ES-I3 (cell line): ENCODE measurements at regions not wholly inside any gene's neighbourhood (a gene's known extent, or its start where the extent isn't known, plus 50 kb on each side); places are given as distances from the start of the nearest gene placed in this dataset.

ENCODE experiments used
- H3K36me3 ChIP-seq: 2 replicates; pipeline ENCODE4 v1.6.1; 2013; ENCODE audit warnings: mild to moderate bottlenecking, low read length, control low read depth, moderate library complexity; ENCODE audit not compliant: insufficient read depth
- H3K4me1 ChIP-seq: 2 replicates; pipeline ENCODE4 v1.6.1; 2013; ENCODE audit warnings: mild to moderate bottlenecking, control low read depth, low read length; ENCODE audit not compliant: insufficient read depth
- H3K9ac ChIP-seq: 2 replicates; pipeline ENCODE4 v1.6.1; 2013; ENCODE audit warnings: low read depth, mild to moderate bottlenecking, low read length, moderate library complexity
- H3K9me3 ChIP-seq: 2 replicates; pipeline ENCODE4 v1.6.1; 2013; ENCODE audit warnings: mild to moderate bottlenecking, low read length, moderate library complexity; ENCODE audit not compliant: control insufficient read depth, insufficient read depth

DNA sequence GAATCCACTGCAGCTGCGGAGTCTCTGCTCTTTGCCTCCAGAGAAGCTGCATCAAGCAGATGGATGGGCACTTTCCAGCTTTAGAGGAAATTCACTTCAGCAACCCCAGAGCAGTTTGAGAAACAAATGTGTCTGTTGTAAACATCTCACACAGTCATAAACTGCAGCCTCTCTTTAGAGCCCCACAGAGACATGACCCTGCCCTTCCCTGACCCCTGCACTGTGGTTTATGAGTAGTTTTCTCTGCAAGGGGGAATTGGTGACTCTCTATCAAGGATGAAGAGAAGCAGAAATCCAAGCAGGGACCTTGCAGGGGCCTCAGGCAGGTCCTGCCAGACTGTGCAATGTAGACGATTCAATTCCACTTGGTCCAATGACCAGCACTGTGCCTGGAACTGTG is 160.2 kb downstream of the SH2D4B start:
- Histone ChIP-seq H3K9me3 (no peaks in the 10 kb centered on the region), H3K36me3 (no peaks in the 10 kb centered on the region), H3K9ac (no peak overlapping the region), H3K4me1 (no peaks in the 10 kb centered on the region)

DNA sequence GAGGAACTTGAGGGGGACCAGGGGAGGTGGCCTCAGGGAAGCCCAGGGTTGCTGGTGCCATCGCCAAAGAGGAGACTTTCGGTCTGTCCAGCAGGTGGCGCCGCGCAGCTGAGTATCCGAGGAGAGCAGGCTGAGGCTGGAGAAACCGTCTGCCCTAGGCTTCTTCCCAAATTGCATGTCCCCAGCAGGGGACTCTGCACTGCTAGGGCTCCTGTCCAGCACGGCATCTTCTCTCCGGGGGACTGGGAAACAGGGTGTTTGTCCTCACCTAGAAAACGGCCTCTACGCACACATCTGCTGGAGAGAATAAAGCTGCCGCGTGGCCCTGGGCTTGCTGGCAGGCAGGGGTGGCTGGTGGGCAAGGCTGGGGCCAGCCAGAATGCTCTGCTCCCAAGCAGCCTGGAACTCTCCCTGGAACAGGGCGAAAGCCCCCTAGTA is 161.9 kb downstream of the SH2D4B start:
- Histone ChIP-seq H3K36me3 (no peaks in the 10 kb centered on the region), H3K4me1 (no peaks in the 10 kb centered on the region), H3K9me3 (no peaks in the 10 kb centered on the region), H3K9ac (no peak overlapping the region)

DNA sequence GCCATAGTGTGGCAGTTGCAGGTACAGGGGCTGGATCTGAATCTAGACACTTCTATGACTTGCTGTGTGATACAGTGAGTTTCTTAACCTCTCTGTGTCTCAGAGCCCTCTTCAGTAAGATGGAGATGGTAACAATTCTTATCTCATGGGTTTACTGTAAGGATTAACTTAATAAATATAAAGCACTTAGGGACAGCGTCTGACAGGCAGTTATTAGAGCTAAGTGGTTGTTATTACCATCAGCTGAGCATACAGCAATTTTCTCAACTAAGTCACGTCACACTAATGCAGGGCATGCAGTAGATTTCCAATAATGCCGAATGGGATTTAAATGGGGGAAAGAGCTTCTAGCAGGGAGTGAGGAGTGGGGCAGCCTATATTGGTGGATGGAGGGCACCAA is 162.6 kb downstream of the SH2D4B start:
- no peaks in the 10 kb centered on the region for H3K36me3 ChIP-seq
- H3K9ac ChIP-seq = no peak overlapping the region
- no peaks in the 10 kb centered on the region for H3K9me3 ChIP-seq
- H3K4me1 ChIP-seq = no peaks in the 10 kb centered on the region

DNA sequence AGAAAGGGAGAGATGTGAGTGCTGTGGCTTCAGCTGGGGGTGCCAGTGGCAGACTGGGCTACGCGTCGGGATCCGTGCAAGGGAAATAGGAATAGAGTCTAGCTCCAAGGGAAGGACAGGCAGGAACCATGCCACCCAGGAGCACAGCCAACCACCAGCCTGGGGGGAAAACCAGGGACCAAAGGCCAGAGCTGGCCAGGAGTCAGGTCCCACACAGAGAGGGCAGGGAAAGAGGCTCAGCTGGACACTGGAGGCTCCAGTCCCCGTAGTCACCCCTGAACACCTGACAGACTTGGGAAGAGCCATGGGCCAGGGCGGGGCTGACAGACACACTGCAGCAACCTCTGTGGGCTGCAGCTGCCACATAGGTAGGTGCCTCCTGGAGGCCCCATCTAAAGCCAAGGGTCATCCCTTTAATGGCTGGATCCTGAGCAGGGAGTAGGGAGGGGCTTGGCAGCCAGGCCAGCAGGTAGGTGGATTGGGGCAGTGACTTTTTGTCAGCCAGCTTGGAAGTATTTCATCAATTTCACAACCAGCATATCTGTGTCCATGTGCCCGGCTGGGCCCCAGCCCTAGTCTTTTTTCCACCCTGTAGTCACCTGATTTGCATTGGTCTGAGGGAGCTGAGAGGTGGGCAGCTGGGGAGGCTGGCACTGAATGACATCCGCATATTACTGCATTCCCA is 163.2 kb downstream of the SH2D4B start:
- H3K9ac ChIP-seq = no peak overlapping the region
- H3K4me1 ChIP-seq = no peaks in the 10 kb centered on the region
- H3K36me3 ChIP-seq = no peaks in the 10 kb centered on the region
- H3K9me3 ChIP-seq = no peaks in the 10 kb centered on the region

DNA sequence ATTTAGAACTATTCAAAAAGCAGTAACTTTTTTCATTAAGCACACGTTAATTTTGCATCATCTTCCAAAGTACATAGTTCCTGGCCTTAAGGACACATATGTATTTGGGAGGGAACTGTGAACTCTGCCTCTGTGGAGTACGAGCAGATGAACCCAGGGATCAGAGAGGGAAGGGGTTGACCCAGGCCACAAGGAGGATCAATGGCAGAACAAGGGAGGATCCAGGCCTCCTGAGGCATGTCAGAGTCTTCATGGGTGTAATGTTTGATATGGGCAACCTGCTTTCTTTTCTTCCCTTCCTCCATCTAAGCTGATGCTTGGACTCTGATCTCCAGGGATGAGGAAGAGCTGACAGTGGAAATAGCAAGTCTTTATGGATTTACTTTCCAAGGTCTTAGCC is 164.0 kb downstream of the SH2D4B start:
- Histone ChIP-seq H3K9ac (no peak overlapping the region), H3K9me3 (no peaks in the 10 kb centered on the region), H3K36me3 (no peaks in the 10 kb centered on the region), H3K4me1 (no peaks in the 10 kb centered on the region)

DNA sequence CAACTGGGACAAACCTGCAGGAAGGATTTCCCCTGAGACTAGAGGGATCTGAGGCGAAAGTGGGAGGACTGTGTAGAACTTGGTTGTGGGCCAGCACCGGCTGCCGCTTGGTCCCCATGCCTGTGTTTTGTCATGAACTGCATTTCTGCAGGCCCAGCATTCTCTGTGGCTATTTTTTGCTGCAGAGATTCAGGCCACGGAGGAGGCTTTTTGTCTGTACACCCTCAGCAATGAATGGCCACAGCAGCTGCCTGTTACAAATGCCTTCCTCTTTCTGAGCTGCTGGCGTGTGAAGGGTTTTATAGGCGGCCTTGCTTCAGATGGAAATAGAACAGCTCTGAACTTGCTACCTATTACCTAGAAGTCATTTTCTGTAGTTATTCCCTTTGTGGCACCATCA is 164.4 kb downstream of the SH2D4B start:
- H3K36me3 ChIP-seq = no peaks in the 10 kb centered on the region
- no peak overlapping the region for H3K9ac ChIP-seq
- no peaks in the 10 kb centered on the region for H3K4me1 ChIP-seq
- no peaks in the 10 kb centered on the region for H3K9me3 ChIP-seq

DNA sequence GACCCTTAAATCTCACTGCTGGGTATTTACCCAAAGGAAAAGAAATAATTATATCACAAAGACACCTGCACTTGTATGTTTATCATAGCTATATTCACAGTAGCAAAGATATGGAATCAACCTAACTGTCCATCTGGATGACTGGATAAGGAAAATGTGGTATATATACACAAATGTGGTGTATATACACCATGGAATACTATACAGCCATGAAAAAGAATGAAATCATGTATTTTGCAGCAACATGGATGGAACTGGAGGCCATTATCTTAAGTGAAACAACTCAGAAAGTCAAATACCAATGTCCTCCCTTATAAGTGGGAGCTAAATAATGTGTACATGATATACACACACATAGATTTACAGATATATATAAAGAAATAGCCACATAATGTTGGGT is 168.2 kb downstream of the SH2D4B start:
- Histone ChIP-seq H3K9ac (no peak overlapping the region), H3K36me3 (no peaks in the 10 kb centered on the region), H3K9me3 (no peaks in the 10 kb centered on the region), H3K4me1 (peaks cover 3% of the 10 kb centered on the region; the same call in 1 of the 2 replicates)

DNA sequence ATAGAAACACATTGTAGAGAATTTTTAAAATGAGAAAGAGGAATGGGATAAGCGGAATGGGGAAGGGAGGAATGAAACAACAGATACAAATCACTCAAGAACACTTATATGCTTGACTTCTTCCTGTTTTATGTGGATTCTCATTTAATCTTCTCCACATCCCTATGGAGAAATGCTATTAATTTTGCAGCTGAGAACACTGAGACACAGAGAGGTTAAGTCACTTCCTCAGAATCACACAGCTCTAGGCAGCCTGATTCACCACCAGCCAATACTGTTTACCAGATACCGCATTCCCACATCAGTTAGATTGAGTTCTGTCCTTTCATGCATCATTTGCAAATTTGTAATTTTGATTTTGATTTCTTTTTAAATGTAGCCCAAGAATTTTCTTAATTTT is 170.5 kb downstream of the SH2D4B start:
- H3K9ac ChIP-seq = no peak overlapping the region
- no peaks in the 10 kb centered on the region for H3K36me3 ChIP-seq
- H3K9me3 ChIP-seq = no peaks in the 10 kb centered on the region
- H3K4me1 ChIP-seq = peaks cover 3% of the 10 kb centered on the region; the same call in 1 of the 2 replicates

DNA sequence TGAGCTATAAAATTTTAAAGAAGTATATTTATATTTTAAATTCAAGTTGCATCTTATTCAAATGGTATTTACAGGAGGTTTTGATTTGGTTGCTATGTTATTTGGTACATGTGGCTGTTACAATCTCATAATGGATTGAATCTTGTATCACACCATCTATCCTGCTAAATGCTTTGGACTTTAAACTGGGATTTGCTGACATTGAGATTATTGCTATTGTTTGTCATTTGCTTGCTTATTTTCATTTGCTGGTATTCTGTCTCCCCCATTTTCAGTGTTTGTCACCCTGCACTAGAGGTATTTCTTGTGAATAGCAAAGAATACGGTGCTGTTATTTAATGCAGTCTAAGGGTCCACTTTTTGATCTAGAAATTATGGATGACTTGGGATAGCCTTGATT is 171.1 kb downstream of the SH2D4B start:
- Histone ChIP-seq H3K36me3 (no peaks in the 10 kb centered on the region), H3K9me3 (no peaks in the 10 kb centered on the region), H3K4me1 (peaks cover 3% of the 10 kb centered on the region; the same call in 1 of the 2 replicates), H3K9ac (no peak overlapping the region)

DNA sequence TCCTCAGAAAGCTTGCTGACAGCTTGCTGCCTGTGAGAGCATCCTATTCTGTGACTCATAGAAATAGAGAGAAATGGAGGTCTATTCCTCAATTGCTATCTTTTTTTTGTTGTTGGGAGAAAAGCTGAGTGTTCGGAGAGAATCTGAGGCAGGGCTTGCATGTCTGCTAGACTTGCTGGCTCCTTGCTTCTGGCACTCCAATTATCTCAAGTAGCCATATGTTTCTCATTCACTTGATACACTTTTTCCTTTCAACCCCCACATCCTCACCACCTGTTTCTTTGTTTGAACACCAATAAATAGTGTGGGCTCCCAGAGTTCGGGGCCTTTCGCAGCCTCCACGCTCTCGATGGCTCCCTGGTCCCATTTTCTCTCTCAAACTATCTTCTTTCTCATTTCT is 172.2 kb downstream of the SH2D4B start:
- Histone ChIP-seq H3K36me3 (no peaks in the 10 kb centered on the region), H3K9me3 (no peaks in the 10 kb centered on the region), H3K4me1 (peaks cover 7% of the 10 kb centered on the region; the same call in 1 of the 2 replicates), H3K9ac (no peak overlapping the region)

DNA sequence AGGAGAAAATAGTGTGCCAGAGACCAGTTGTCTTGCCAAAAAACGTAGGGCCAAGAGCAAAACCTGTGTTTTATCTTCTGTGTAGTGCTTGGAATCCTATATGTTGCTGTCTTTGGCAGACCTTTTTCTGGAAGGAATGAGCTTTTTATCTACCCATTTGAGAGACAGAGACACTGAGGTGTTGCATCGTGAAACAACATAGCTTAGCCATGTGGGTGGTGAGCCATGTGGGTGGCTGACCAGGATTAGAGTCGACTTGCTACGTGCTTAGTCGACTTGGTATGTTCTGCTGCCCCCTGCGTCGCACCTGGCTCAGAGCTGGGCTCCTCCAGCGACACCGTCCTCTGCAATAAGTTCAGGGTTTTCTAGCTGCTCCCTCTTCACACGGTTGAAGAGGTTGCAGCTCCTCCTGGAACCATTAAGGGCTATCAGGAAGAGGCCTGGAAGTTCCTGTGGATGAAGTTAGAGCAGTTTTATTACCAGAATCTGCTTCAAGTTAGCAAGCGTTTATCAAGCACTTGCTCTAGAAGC is 175.8 kb downstream of the SH2D4B start:
- Histone ChIP-seq H3K9me3 (no peaks in the 10 kb centered on the region), H3K4me1 (peaks cover 7% of the 10 kb centered on the region; the same call in 1 of the 2 replicates), H3K36me3 (no peaks in the 10 kb centered on the region), H3K9ac (no peak overlapping the region)

DNA sequence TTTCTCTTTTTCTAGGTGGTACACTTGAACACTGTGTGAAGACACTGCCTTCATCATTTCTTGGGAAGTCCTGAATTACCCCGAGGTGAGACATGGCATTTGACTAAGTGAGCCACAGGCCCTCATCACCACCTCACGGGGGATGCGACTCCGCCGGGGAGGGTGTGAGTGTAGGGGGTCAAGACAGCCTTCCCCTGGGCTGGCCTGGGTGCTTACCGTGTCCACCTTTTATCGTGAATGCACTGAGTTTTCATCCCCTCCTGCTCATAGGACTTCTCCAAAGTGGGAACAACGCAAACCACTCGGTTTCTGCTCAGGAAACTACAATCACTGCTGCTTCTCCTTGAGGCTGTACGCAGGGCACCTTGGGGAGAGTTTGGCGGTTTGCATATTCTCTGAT is 176.9 kb downstream of the SH2D4B start:
- Histone ChIP-seq H3K9me3 (no peaks in the 10 kb centered on the region), H3K9ac (no peak overlapping the region), H3K36me3 (no peaks in the 10 kb centered on the region), H3K4me1 (peaks cover 7% of the 10 kb centered on the region; the same call in 1 of the 2 replicates)

DNA sequence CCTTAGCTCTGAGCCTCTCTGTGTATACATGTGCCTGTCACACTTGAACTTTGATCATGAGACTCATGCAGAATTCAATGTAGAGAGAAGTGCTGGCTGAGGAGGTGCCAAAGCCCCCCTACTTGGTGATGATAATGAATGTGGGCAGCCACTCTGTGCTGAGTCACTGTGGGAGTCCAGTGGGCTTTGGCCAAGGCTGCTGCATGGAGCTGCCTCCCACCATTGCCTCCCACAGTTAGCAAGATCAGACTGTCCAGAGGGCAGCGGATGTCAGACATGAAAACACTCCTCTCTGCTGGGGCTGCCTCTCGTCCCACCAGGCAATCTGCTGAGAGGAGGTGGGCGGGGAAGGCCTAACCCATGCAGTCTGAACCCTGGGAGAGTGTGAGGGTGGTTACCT is 180.3 kb downstream of the SH2D4B start:
- no peaks in the 10 kb centered on the region for H3K9me3 ChIP-seq
- no peak overlapping the region for H3K9ac ChIP-seq
- H3K4me1 ChIP-seq = 0 out of 2 replicates have a peak, but pooled peaks cover 4% of the 10 kb centered on the region
- no peaks in the 10 kb centered on the region for H3K36me3 ChIP-seq

DNA sequence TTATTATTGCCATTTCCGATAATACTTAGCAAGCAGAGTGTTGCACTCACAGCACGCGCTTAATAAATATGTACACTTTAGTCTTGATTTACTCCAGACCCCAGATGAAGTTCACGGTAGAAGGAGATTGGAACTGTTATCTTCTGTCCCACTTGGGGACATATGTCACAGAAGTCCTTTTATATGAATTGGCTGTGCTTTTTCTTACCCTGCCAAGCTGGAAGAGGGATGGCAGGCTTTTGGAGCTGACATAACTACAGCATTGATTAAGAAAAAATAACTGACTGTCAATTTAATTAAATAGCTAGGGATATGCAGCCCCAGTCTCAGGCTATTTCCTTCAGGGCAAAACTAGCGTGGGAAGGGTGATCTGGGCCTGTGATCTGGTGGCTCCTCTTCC is 182.2 kb downstream of the SH2D4B start:
- no peaks in the 10 kb centered on the region for H3K36me3 ChIP-seq
- no peaks in the 10 kb centered on the region for H3K9me3 ChIP-seq
- H3K9ac ChIP-seq = no peak overlapping the region
- H3K4me1 ChIP-seq = no peaks in the 10 kb centered on the region

DNA sequence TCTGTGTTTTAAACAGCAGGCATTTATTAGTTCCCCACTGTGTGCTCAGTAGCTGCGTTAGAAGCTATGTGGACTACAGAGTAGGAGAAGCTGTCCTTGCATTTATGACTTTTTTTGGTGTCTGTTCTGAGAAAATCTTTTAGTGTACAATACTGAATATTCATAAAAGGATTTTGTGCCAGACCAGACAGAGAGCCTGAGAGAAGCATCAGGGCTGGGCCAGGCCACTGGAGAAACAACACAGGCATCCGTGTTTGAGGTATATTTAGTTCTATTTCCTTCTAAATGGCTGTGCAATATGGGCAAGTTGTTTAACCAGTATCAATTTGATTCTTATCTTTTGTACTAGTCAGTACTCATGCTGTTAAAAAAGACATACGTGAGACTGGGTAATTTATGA is 182.8 kb downstream of the SH2D4B start:
- H3K36me3 ChIP-seq = no peaks in the 10 kb centered on the region
- H3K9me3 ChIP-seq = no peaks in the 10 kb centered on the region
- no peak overlapping the region for H3K9ac ChIP-seq

More for the DNA sequence above, 182.8 kb downstream of the SH2D4B start:
- H3K4me1 ChIP-seq = no peaks in the 10 kb centered on the region
